ENCODE measurements at regions not wholly inside any gene's neighbourhood (a gene's known extent, or its start where the extent isn't known, plus 50 kb on each side); places are given as distances from the start of the nearest gene placed in this dataset.

DNA sequence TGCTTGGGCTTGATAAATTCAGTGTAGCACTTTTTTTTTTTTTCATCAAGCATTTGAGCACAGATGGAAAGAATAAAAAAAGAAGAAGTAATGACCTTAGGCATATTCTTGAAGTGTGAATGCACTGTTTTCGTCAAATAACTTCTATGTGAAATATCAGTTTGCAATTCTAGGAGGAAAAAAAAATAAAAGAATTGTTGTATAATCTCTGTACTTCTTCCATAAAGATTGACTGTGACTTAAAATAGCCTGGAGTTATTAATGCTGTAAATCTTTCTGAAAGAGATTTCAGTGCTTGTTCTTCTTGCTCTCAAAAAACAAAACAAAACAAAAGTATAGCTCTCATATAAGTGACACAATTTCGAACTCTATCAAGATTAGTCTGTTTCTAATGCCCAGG is 536.9 kb upstream of the ZNF608 start:
- Mint-ChIP-seq H3K27me3 (no peaks in the 10 kb centered on the region), H3K36me3 (no peaks in the 10 kb centered on the region), H3K4me1 (no peaks in the 10 kb centered on the region), H3K27ac (no peak overlapping the region), H3K4me3 (no peak overlapping the region), H3K9me3 (peaks cover 5% of the 10 kb centered on the region)
- CTCF ChIA-PET: no interaction called here
- DNase-seq: no peak

DNA sequence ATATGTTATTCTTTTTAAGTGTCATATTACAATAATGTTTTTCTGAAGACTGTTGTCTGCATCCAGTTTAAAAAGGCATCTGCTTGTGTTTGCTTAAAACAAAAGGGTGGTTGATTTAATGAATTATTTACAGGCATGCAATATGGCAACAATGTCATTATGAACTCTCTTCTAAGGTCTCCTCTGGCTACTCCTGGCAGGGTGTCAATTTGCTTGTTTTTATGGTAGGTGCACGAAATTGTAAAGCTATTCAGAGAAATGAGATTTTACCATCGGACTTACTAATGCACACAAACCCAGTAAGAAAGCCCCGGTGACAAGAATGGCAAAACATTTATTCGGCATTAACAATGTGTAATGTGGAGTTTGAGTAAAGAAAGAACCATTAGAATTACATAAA is 539.8 kb upstream of the ZNF608 start:
- Mint-ChIP-seq H3K27me3 (no peaks in the 10 kb centered on the region), H3K27ac (no peak overlapping the region), H3K36me3 (no peaks in the 10 kb centered on the region), H3K4me3 (no peak overlapping the region), H3K4me1 (no peaks in the 10 kb centered on the region), H3K9me3 (peaks cover 3% of the 10 kb centered on the region)
- DNase-seq: no peak
- CTCF ChIA-PET: no interaction called here

DNA sequence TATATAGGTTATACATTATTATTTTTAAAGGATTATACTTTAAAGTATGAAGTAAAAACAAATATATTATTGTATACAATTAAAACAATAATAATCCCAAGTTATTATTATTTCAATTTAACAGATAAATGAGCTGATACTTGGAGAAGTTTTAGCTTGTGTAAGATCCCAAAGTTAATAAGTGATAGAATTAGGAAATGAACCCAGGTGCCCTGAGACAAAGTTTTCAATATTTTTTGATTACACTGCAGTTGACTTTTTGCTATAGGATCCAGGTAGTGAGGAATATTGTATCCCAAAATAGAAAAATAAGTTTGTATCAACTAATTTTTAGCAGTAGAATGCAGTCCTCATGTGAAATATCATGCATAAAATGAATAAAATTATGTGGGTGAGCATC is 543.2 kb upstream of the ZNF608 start:
- no peak for DNase-seq
- CTCF ChIA-PET: no interaction called here
- Mint-ChIP-seq H3K36me3 (no peaks in the 10 kb centered on the region), H3K4me1 (no peaks in the 10 kb centered on the region), H3K27me3 (no peaks in the 10 kb centered on the region), H3K27ac (no peak overlapping the region), H3K9me3 (peaks cover 3% of the 10 kb centered on the region), H3K4me3 (no peak overlapping the region)

DNA sequence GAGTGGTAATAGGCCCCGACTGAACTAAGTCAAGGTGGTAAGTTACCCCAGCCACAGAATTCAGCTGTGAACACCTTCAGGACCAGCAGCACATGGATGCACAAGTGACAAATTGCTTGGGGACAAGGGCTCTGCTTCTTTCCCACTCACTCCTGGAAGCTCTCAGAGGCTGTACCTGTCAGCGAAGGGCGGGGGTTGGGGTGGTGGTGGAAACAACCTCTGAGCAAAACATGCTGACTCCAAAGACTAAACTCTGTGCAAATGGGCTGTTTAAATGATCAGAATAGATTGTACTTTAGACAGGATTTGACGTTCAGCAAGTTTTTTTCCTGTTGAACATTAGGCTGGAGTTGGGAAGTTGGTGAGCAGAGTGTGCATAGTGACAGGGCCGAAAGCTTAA is 544.5 kb upstream of the ZNF608 start:
- no peak overlapping the region for H3K27ac Mint-ChIP-seq

DNA sequence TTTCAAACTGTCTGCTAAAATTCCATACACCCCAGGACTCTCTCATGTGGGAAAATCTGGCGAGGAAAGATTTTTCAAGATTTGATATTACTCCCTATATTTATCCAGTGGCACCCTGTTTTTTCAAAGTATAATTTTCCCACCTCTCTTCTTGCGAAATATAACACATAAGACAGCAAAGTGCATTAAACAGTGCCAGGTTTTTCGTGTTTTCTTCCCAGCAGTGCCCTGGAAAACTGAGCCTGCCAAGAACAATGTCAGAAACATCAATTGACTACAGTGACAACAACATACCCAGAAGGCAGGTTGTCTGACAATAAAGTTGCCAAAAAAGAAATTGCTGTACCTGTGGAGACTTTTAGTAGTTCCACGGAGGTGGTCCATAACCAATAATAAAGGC is 545.0 kb upstream of the ZNF608 start:
- Mint-ChIP-seq H3K27ac (no peak overlapping the region), H3K36me3 (no peaks in the 10 kb centered on the region), H3K27me3 (no peaks in the 10 kb centered on the region), H3K9me3 (peaks cover under 1% of the 10 kb centered on the region), H3K4me3 (no peak overlapping the region), H3K4me1 (no peaks in the 10 kb centered on the region)
- no peak for DNase-seq
- CTCF ChIA-PET: no interaction called here

More for the DNA sequence above, 544.5 kb upstream of the ZNF608 start:
- no peaks in the 10 kb centered on the region for H3K4me1 Mint-ChIP-seq
- no peaks in the 10 kb centered on the region for H3K27me3 Mint-ChIP-seq
- peaks cover 3% of the 10 kb centered on the region for H3K9me3 Mint-ChIP-seq
- no peaks in the 10 kb centered on the region for H3K36me3 Mint-ChIP-seq
- no peak overlapping the region for H3K4me3 Mint-ChIP-seq
- DNase-seq: no peak
- CTCF ChIA-PET: no interaction called here

DNA sequence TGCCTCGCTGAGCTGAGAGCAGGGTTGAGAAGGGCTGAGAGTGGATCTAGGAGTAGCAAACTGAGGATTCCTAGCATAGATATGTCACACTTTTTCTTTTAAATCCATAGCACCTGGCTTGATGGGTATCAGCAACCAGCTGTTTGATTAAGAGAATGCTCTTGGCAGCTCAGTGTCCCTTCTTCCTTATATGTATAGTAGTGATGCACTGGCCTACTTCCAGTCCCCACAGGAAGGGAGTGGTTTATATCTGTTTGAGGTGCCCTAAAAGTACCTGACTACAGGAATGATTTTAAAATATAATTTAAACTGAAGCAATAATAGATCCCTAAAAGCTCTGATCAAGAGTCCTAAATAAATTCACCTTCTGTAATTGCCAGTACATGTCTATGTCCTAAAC is 546.8 kb upstream of the ZNF608 start:
- no peak overlapping the region for H3K27ac Mint-ChIP-seq
- H3K27me3 Mint-ChIP-seq: no peaks in the 10 kb centered on the region
- DNase-seq: no peak
- CTCF ChIA-PET: no interaction called here
- peaks cover 3% of the 10 kb centered on the region for H3K9me3 Mint-ChIP-seq
- no peaks in the 10 kb centered on the region for H3K4me1 Mint-ChIP-seq
- H3K4me3 Mint-ChIP-seq: no peak overlapping the region
- no peaks in the 10 kb centered on the region for H3K36me3 Mint-ChIP-seq

DNA sequence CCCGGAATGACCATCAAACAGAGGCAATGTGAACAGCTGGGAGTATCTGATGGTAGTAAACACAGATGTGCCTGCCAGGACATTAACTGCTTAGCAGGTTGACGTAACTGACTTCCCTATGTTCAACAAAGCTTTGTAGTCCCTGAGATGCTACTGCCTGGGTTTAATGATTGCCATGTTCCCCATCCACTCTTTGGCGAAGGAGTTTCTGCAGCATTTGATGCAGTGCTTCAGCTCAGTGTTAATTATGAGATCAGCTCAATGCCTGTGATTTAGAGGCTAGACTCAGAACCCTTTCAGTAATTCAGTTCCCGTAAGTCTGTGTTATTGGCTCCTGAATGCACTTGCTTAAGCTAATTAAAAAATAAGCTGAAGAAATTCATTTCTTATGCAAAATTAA is 547.3 kb upstream of the ZNF608 start:
- H3K36me3 Mint-ChIP-seq: no peaks in the 10 kb centered on the region
- DNase-seq: no peak
- CTCF ChIA-PET: no interaction called here
- no peak overlapping the region for H3K4me3 Mint-ChIP-seq
- peaks cover 3% of the 10 kb centered on the region for H3K9me3 Mint-ChIP-seq
- no peaks in the 10 kb centered on the region for H3K27me3 Mint-ChIP-seq
- no peak overlapping the region for H3K27ac Mint-ChIP-seq
- no peaks in the 10 kb centered on the region for H3K4me1 Mint-ChIP-seq

DNA sequence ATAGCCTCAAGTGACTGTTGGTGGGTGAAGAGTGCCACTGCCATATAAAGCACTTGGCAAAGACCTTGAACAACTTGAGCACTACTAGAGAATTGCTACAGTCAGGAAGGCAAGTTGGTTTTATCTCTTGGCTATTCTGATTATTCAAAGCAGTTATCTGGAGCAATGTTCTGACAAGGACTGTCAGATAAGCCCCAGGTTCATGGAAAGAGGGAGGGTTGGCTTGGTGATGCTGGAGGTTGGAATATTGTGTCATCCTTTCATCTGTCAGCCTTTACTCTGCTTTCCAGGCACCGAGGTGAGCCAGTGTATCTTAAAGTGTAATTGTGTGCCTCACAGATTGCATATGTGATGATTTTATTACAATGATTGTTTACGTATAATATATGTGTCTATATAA is 548.4 kb upstream of the ZNF608 start:
- CTCF ChIA-PET: no interaction called here
- DNase-seq: no peak
- H3K36me3 Mint-ChIP-seq: no peaks in the 10 kb centered on the region

DNA sequence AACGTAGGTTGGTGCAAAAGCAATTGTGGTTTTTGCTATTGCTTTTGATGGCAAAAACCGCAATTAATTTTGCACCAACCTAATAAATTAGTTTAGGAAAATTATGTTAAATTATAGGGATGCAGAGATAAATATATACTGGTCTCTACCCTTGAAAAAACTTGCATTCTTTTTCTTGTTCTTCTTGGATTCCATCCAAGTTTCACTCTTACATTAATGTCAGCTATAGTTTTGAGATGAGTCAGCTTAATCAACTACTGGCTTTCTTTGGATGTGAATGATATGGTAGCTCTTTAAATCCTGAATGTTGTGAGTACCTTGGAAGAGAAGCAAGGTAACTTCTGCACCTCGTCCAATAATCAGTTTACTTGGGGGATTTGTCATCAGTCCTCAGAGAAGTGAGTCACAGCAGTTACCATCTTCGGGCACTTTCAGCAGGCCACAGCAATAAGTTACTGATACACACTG is 549.0 kb upstream of the ZNF608 start:
- H3K27ac Mint-ChIP-seq: no peak overlapping the region
- no peaks in the 10 kb centered on the region for H3K27me3 Mint-ChIP-seq
- DNase-seq: no peak
- H3K9me3 Mint-ChIP-seq: peaks cover 3% of the 10 kb centered on the region
- H3K36me3 Mint-ChIP-seq: no peaks in the 10 kb centered on the region
- CTCF ChIA-PET: no interaction called here
- H3K4me1 Mint-ChIP-seq: no peaks in the 10 kb centered on the region
- no peak overlapping the region for H3K4me3 Mint-ChIP-seq

More for the DNA sequence above, 548.4 kb upstream of the ZNF608 start:
- no peak overlapping the region for H3K4me3 Mint-ChIP-seq
- no peaks in the 10 kb centered on the region for H3K4me1 Mint-ChIP-seq
- no peak overlapping the region for H3K27ac Mint-ChIP-seq
- no peaks in the 10 kb centered on the region for H3K27me3 Mint-ChIP-seq
- peaks cover 3% of the 10 kb centered on the region for H3K9me3 Mint-ChIP-seq

DNA sequence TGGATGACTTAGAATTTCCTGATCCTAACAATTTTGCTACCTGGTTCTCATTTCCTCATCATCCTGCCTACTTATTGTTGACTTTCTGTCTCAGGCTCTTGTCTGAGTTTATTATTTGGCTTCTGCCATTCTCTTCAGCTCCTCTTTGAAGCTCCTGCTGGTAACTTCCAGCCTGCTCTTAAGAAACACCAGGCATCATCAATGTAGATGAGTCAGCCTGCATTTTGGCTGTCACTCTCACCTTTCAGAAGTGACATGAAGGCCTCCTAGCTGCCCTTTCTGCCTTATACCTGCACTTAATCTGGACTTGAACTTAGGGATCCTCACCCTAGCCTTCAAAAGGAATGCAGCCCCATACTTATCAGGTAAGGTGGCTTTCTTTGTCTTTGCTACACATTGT is 551.8 kb upstream of the ZNF608 start:
- peaks cover 6% of the 10 kb centered on the region for H3K9me3 Mint-ChIP-seq
- CTCF ChIA-PET: no interaction called here
- no peaks in the 10 kb centered on the region for H3K36me3 Mint-ChIP-seq
- H3K27me3 Mint-ChIP-seq: no peaks in the 10 kb centered on the region
- H3K4me1 Mint-ChIP-seq: no peaks in the 10 kb centered on the region
- no peak for DNase-seq
- no peak overlapping the region for H3K27ac Mint-ChIP-seq
- no peak overlapping the region for H3K4me3 Mint-ChIP-seq

DNA sequence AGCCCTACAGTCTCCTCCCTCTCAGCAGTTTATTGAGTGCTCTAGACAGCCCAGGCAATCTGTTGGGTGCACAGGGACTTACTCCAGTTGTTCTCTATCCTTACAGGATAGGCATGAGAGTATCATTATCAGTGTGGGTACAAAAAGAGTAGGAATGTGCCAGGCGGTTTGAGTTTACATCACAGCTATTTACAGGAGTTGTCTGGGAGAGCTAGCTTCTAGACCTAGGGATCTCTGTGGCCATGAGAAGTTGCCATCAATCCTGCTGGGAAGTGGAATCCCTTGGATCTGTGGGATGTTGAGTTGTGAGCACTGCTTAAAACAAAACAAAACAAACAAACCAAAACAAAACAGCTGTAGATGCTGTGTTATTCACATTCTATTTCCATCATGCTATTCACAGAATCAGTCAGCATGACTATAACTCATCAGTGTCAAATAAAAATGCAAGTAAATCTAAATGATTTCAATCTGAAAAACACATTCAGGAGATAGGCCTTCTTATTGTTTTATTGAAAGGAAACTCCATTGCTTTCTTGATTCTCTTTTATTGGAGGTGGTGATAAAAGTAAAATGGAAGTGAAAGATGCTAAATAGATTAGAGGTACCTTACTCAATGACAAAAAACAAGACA is 552.4 kb upstream of the ZNF608 start:
- Mint-ChIP-seq H3K27ac (no peak overlapping the region), H3K4me1 (no peaks in the 10 kb centered on the region), H3K9me3 (peaks cover 6% of the 10 kb centered on the region), H3K27me3 (no peaks in the 10 kb centered on the region), H3K36me3 (no peaks in the 10 kb centered on the region), H3K4me3 (no peak overlapping the region)
- DNase-seq: no peak
- CTCF ChIA-PET: no interaction called here

DNA sequence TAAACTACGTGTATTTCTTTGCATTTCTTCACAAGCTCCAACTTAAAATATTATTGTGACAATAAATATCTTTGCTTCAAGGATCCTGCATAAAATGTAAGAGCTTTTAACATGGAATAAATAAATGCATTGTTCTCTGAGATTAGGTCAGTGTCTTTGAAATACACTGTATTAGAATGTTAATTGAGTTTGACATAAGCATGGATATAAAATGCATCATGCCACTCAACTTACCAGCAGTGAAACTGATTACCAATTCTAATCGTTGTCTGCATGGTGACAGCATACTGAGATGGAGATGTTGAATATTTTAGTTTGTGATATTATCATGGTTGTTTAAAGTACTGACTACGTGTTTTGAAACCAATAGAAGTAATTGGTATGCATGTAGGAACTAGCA is 555.3 kb upstream of the ZNF608 start:
- peaks cover 14% of the 10 kb centered on the region for H3K9me3 Mint-ChIP-seq
- H3K4me1 Mint-ChIP-seq: no peaks in the 10 kb centered on the region
- no peak overlapping the region for H3K4me3 Mint-ChIP-seq
- CTCF ChIA-PET: no interaction called here
- no peaks in the 10 kb centered on the region for H3K36me3 Mint-ChIP-seq
- no peak for DNase-seq
- no peak overlapping the region for H3K27ac Mint-ChIP-seq
- H3K27me3 Mint-ChIP-seq: no peaks in the 10 kb centered on the region

DNA sequence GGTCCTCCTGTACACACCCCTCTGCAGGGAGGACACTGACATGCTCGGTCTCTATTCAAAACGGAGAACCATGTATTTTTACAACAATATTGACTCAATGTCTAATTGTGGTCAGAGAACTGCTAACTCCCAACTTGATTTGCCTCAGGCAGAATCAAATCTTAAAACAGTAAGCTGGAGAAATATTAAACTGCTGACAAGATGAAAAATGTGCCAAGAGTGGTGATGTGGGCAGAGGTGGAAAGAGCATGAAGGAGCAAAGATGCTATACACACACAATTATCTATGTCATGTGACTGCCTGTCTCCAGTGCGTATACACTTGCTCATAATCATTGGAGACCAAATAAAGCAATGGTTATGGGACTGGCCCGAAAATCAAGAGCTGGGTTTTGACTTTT is 556.1 kb upstream of the ZNF608 start:
- peaks cover 16% of the 10 kb centered on the region for H3K9me3 Mint-ChIP-seq
- CTCF ChIA-PET: no interaction called here
- no peaks in the 10 kb centered on the region for H3K36me3 Mint-ChIP-seq
- H3K27ac Mint-ChIP-seq: no peak overlapping the region
- no peaks in the 10 kb centered on the region for H3K27me3 Mint-ChIP-seq
- no peak overlapping the region for H3K4me3 Mint-ChIP-seq
- no peak for DNase-seq
- no peaks in the 10 kb centered on the region for H3K4me1 Mint-ChIP-seq

DNA sequence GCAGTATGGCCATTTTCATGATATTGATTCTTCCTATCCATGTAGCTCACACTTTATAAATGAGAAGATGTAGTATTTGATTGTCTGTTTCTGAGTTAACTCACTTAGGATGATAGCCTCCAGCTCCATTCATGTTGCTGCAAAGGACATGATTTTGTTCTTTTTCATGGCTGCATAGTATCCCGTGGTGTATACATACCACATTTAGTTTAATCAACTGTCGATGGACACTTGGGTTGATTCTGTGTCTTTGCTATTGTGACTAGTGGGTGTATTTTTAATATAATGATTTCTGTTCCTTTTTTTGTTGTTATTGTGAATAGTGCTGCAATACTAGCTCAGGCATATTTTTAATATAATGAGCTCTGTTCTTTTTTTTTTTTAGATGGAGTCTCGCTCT is 560.3 kb upstream of the ZNF608 start:
- Mint-ChIP-seq H3K36me3 (no peaks in the 10 kb centered on the region), H3K27ac (no peak overlapping the region), H3K4me3 (no peak overlapping the region), H3K27me3 (no peaks in the 10 kb centered on the region), H3K4me1 (no peaks in the 10 kb centered on the region), H3K9me3 (peaks cover 18% of the 10 kb centered on the region)
- CTCF ChIA-PET: no interaction called here
- no peak for DNase-seq

DNA sequence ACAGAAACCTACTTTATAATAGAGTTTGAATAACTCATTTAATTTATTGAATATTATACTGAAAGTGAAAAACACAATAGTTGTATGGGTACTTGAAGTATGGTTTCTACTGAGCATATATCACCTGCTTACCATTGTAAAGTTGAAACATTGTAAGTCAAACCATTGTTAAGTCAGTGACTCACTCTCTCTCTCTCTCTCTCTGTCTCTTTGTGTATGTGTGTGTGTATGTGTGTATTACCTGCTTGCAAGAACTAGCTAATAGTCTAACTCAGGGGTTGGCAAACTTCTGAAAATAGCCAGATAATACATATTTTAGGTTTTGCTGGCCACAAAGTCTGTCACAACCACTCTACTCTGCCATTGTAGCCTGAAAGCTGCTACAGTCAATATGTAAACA is 564.3 kb upstream of the ZNF608 start:
- Mint-ChIP-seq H3K36me3 (no peaks in the 10 kb centered on the region), H3K4me1 (no peaks in the 10 kb centered on the region), H3K4me3 (no peak overlapping the region), H3K9me3 (peaks cover 17% of the 10 kb centered on the region), H3K27me3 (no peaks in the 10 kb centered on the region), H3K27ac (no peak overlapping the region)
- CTCF ChIA-PET: no interaction called here
- no peak for DNase-seq

DNA sequence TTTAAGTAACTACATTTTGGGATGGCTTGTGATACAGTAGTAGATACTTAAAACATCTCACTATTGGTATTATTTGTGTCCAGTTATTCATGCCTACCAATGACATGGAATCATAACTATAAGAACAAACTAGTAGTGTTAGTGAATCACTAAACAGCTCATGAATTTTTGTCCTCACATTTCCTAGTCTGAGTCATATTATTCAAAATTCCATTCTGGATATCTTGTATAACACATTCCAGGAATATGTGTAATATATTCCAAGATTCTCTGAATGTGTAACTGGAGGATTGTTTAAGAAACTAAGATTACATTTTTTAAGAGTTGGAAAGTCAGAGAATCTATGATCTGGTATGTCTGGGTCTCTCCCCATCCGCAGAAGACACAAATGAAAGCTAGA is 565.3 kb upstream of the ZNF608 start:
- DNase-seq: no peak
- no peak overlapping the region for H3K4me3 Mint-ChIP-seq
- H3K27me3 Mint-ChIP-seq: no peaks in the 10 kb centered on the region
- H3K27ac Mint-ChIP-seq: no peak overlapping the region
- H3K9me3 Mint-ChIP-seq: peaks cover 10% of the 10 kb centered on the region
- CTCF ChIA-PET: no interaction called here
- no peaks in the 10 kb centered on the region for H3K4me1 Mint-ChIP-seq
- no peaks in the 10 kb centered on the region for H3K36me3 Mint-ChIP-seq
